ENCODE measurements at regions not wholly inside any gene's neighbourhood (a gene's known extent, or its start where the extent isn't known, plus 50 kb on each side); places are given as distances from the start of the nearest gene placed in this dataset.

DNA sequence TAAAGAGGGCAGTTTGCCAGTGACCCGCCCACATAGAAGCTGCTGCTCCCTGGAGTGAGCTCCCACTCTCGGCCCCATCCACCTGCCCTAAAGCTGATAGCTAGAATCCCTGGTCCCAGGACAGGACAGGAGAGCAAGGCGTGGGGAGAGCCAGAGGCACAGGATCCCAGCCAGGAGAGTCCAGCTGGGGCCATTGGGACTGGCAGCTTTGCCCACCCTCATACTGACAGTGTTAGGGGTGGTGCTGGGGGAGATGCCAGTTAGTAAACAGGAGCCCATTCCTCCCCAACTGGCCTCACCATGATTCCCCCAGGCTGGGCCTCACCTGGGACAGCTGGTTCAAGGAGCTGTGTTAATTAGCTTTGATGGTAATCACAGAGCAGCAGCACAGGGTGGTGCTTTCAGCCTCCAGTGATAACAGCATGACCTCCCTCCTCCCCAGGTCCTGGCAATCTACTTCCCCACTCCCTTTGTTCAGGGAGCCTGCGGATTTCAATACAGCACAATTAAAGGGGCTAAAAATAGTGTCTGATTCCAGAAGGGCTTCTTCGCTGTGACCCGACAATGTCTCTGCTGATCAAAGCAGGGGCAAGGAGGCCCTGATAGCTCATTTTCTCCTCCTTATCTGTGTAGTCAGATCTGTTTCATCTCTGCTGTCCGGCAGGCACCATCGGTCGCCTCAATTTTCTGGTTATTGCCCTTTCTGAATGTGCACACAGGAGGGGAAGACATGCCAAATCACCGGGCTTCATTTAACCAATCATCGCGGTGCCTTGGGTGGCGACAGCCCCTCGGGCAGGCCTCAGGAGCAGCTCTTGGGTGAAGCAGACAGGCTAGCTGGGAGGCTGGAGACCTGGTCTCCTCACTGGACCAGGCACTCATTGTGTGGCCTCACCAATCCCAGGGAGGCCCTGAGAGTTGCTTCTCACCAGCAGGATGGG, 119.9 kb upstream of the TEX51 start:
- 68% methylated on average over 14 of the region's 14 CpGs for WGBS
- H3K36me3 ChIP-seq (ENCODE audit: insufficient read depth): no peaks in the 10 kb centered on the region
- no peak overlapping the region for H3K4me3 ChIP-seq (ENCODE audit: low read depth, low read length)
- H3K27ac ChIP-seq (ENCODE audit: low read depth): no peak overlapping the region
- no peak for DNase-seq (ENCODE audit: extremely low spot score)
- H3K4me1 ChIP-seq (ENCODE audit: insufficient read depth): no peaks in the 10 kb centered on the region

DNA sequence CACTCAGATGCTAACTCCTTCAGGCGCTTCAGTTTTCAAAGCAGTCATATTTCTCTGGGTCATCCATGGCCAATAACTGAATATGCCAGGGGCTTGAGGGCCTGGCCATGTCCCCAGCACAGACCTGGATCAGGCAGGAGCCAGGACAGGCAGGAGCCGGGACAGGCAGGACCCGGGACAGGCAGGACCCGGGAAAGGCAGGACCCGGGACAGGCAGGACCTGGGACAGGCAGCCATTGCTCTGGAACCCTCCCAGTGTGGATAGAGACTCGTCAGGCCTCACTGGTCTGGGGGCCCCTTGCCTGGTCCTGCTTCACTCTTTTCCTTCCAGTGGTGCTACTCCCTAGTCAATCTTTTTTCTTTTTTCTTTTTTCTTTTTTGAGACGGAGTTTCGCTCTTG, 117.5 kb upstream of the TEX51 start:
- 82% methylated on average over 8 of the region's 8 CpGs for WGBS
- no peak for DNase-seq (ENCODE audit: extremely low spot score)
- Histone ChIP-seq H3K27ac (ENCODE audit: low read depth) (no peak overlapping the region), H3K4me3 (ENCODE audit: low read depth, low read length) (no peak overlapping the region), H3K4me1 (ENCODE audit: insufficient read depth) (no peaks in the 10 kb centered on the region), H3K36me3 (ENCODE audit: insufficient read depth) (no peaks in the 10 kb centered on the region)

DNA sequence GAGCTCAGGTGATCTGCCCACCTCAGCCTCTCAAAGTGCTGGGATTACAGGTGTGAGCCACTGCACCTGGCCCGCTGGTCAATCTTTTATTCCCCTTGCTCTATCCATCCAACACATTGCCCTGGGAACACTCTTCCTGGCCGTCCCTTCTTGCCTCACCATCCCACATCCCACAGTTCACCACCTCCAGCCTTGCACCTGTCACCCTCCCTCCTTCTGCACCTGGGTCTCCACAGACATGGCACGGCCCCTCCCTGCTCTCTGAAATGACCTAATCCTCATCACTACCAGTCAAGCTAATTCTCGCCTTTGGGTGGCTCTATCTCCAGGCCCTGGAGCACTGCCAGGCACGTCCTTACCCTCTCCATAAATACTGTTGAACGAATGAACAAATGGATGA, 116.9 kb upstream of the TEX51 start:
- 80% methylated on average over 6 of the region's 6 CpGs for WGBS
- H3K4me3 ChIP-seq (ENCODE audit: low read depth, low read length): no peak overlapping the region
- DNase-seq (ENCODE audit: extremely low spot score): no peak

DNA sequence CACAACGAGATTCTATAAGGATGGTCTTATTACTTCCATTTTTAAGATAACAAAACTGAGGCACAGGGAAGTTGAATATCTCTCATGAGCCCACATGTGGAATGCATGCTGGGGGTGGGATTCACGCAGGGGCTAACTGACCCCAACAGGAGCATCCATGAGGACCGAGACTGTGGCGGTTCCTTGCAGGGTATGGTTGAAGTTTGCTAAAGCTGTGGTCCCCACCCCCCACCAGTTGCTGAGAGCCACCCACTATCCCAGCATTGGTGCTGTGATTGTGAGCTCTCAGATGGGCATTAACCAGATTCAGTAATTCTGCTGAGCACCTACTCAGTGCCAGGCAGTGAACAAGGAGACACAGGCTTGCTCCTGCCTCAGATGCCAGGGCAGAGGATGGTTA, 116.0 kb upstream of the TEX51 start:
- no peak for DNase-seq (ENCODE audit: extremely low spot score)
- Histone ChIP-seq H3K4me3 (ENCODE audit: low read depth, low read length) (no peak overlapping the region), H3K27ac (ENCODE audit: low read depth) (no peak overlapping the region), H3K4me1 (ENCODE audit: insufficient read depth) (no peaks in the 10 kb centered on the region), H3K36me3 (ENCODE audit: insufficient read depth) (no peaks in the 10 kb centered on the region)
- WGBS: 84% methylated on average over 4 of the region's 4 CpGs

More for the DNA sequence above, 116.9 kb upstream of the TEX51 start:
- Histone ChIP-seq H3K36me3 (ENCODE audit: insufficient read depth) (no peaks in the 10 kb centered on the region), H3K4me1 (ENCODE audit: insufficient read depth) (no peaks in the 10 kb centered on the region), H3K27ac (ENCODE audit: low read depth) (no peak overlapping the region)

DNA sequence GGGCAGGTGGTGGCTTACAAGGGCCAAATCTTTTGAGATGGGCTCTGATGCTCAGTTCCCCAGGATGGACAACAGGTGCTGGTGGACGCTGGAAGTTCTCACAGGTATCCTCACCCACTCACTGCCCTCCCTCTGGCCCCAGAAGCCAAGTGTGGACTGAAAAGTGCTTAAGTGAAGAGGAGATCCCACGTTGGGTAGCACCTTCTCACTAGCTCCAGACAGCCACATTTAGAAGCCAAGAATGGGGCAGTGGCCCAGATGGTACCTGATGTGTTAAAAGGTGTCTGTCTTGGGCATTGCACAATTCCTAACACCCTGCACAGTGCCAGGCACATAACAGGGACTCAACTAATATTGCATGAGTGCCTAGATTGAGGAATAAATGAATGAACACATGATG, 115.3 kb upstream of the TEX51 start:
- H3K4me3 ChIP-seq (ENCODE audit: low read depth, low read length): no peak overlapping the region
- no peak overlapping the region for H3K27ac ChIP-seq (ENCODE audit: low read depth)
- no peak for DNase-seq (ENCODE audit: extremely low spot score)
- no peaks in the 10 kb centered on the region for H3K36me3 ChIP-seq (ENCODE audit: insufficient read depth)
- 66% methylated on average over 2 of the region's 2 CpGs for WGBS
- no peaks in the 10 kb centered on the region for H3K4me1 ChIP-seq (ENCODE audit: insufficient read depth)

DNA sequence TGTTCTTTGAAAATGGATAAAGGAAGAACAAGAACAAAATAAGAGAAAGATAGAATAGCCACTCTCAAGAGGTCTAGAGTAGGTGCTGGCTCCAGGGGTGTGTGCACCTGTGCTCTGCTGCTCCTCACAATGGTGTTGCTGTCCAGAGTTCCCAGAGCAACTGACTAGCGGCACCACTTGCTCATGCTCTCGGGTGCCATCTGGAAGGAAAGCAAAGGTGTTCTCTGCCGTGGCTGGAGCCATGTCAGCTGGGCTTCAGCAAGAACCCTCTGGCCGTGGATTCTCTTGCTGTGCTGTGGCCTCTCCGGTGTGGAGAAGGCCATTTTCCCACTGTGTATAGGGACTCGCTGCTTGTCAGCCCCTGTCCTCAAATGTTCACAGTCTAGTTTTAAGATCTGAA, 114.6 kb upstream of the TEX51 start:
- WGBS: 79% methylated on average over 6 of the region's 6 CpGs
- no peak for DNase-seq (ENCODE audit: extremely low spot score)
- no peaks in the 10 kb centered on the region for H3K36me3 ChIP-seq (ENCODE audit: insufficient read depth)

DNA sequence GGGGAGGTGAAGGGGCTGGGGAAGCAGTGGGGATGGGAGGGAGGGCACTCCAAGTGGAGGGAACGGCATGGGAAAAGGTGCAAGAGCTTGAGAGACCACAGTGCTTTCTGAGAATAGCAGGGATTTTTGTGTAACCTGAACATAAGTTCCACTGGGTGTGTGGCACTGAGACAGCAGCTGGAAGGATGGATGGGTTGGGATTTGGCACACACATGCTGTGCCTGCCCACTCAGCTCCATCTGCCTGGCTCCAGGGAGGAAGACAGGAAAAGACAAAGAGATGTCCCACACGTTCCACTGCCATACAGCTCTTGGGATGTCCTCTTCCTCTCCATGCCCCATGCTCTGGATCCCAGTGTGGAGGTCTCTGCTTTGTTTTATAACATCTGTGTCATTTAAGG, 114.1 kb upstream of the TEX51 start:
- H3K27ac ChIP-seq (ENCODE audit: low read depth): no peak overlapping the region
- WGBS: 74% methylated on average over 2 of the region's 2 CpGs
- H3K4me1 ChIP-seq (ENCODE audit: insufficient read depth): no peaks in the 10 kb centered on the region
- H3K4me3 ChIP-seq (ENCODE audit: low read depth, low read length): no peak overlapping the region
- H3K36me3 ChIP-seq (ENCODE audit: insufficient read depth): no peaks in the 10 kb centered on the region
- DNase-seq (ENCODE audit: extremely low spot score): no peak

More for the DNA sequence above, 114.6 kb upstream of the TEX51 start:
- Histone ChIP-seq H3K4me3 (ENCODE audit: low read depth, low read length) (no peak overlapping the region), H3K27ac (ENCODE audit: low read depth) (no peak overlapping the region), H3K4me1 (ENCODE audit: insufficient read depth) (no peaks in the 10 kb centered on the region)

DNA sequence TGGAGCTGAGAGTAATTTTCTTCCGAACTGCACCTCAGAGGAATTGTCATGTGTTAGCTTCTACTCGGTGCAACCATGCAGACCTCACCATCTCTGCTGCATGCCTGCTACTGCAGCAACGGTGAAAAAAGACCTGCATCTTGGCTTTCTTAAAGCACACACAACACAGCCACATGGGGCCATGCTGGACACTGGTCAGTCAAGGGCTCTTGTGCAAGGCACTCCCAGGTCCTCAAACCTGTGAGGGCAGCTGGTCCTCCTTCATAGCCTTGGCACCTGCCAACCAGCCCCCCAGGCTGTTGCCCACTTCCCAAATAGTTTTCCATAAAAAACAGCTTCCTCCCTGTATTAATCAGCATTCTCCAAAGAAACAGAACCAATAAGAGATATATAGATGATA, 113.5 kb upstream of the TEX51 start:
- WGBS: 90% methylated on average over 3 of the region's 3 CpGs
- Histone ChIP-seq H3K36me3 (ENCODE audit: insufficient read depth) (no peaks in the 10 kb centered on the region), H3K4me3 (ENCODE audit: low read depth, low read length) (no peak overlapping the region), H3K27ac (ENCODE audit: low read depth) (no peak overlapping the region), H3K4me1 (ENCODE audit: insufficient read depth) (no peaks in the 10 kb centered on the region)
- DNase-seq (ENCODE audit: extremely low spot score): no peak

DNA sequence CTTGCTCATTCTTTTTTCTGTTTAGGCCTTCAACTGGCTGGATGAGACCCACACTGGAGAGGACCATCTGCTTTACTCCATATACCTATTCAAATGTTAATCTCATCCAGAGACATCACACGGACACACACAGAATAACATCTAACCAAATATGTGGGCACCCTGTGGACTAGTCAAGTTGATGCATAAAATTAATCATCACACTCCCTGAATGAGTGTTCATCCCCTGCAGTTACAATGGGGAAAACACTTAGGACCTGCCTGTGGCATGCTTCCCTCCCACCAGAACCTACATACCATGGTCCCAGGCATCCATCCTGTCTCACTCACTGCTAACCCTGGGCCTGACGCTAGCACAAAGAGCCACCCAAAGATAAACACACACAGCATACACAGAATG, 112.8 kb upstream of the TEX51 start:
- H3K4me1 ChIP-seq (ENCODE audit: insufficient read depth): no peaks in the 10 kb centered on the region
- no peak for DNase-seq (ENCODE audit: extremely low spot score)
- 88% methylated on average over 2 of the region's 2 CpGs for WGBS
- H3K36me3 ChIP-seq (ENCODE audit: insufficient read depth): no peaks in the 10 kb centered on the region
- no peak overlapping the region for H3K4me3 ChIP-seq (ENCODE audit: low read depth, low read length)
- H3K27ac ChIP-seq (ENCODE audit: low read depth): no peak overlapping the region

DNA sequence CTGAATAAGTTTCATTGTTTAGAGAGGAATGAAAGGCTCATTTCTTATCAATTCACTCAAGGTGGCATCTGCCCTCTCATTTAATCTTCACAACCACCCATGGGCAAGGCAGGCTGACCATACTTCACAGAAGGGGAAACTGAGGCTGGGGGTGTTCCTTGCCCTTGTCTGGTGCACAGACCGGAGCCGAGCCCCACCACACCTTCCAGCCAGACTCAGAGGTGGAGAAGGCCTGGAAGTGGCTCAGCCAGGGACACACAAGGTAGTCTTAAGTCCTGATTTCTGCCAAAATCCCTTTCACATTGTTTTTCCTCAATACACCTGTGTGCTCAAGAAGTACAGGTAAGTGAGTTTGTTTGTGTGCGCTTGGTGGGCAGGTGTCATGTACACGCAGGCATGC, 111.9 kb upstream of the TEX51 start:
- Histone ChIP-seq H3K4me1 (ENCODE audit: insufficient read depth) (no peaks in the 10 kb centered on the region), H3K4me3 (ENCODE audit: low read depth, low read length) (no peak overlapping the region), H3K36me3 (ENCODE audit: insufficient read depth) (no peaks in the 10 kb centered on the region), H3K27ac (ENCODE audit: low read depth) (no peak overlapping the region)
- 96% methylated on average over 4 of the region's 4 CpGs for WGBS
- no peak for DNase-seq (ENCODE audit: extremely low spot score)

DNA sequence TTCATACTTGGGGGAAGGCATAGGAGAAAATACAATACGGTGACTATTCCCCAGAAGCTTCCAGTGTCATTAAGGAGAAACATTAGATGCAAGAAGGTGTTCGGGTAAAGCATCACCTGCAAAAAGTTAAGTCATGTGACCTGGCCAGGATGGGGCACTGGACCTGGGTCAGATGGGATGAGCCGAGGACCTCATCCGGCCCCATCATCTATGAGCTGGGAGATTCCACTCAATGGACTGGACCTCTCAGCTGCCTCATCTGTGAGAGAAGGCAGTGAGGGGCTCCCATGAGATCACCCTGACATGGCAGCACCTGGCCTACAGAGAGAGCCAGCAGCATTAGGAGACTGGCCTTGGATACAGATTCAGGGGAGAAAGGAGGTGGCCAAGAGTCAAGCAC, 111.4 kb upstream of the TEX51 start:
- WGBS: 92% methylated on average over 4 of the region's 4 CpGs

DNA sequence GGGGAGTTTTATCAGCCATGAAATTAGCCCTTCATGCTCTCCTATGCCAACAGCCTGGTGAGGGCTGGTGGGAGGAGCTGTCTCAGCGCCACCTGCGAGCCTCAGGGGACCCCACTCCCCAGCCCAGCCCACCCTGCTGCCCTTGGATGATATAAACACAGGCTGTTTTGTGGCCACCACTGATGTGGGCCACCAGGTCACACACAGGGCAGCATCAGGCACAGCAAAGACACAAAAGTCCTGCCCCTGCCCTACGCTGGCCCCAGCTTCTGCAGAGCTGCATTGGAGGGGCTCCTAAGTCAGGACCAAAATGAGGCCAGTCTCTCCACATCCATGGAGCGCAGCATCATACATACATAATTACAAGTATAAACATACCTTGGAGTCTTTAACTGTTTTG, 110.6 kb upstream of the TEX51 start:
- H3K36me3 ChIP-seq (ENCODE audit: insufficient read depth): no peaks in the 10 kb centered on the region
- WGBS: 64% methylated on average over 4 of the region's 4 CpGs
- no peak overlapping the region for H3K27ac ChIP-seq (ENCODE audit: low read depth)
- H3K4me3 ChIP-seq (ENCODE audit: low read depth, low read length): no peak overlapping the region
- no peak for DNase-seq (ENCODE audit: extremely low spot score)
- no peaks in the 10 kb centered on the region for H3K4me1 ChIP-seq (ENCODE audit: insufficient read depth)

More for the DNA sequence above, 111.4 kb upstream of the TEX51 start:
- Histone ChIP-seq H3K27ac (ENCODE audit: low read depth) (no peak overlapping the region), H3K4me3 (ENCODE audit: low read depth, low read length) (no peak overlapping the region), H3K36me3 (ENCODE audit: insufficient read depth) (no peaks in the 10 kb centered on the region), H3K4me1 (ENCODE audit: insufficient read depth) (no peaks in the 10 kb centered on the region)
- DNase-seq (ENCODE audit: extremely low spot score): no peak

DNA sequence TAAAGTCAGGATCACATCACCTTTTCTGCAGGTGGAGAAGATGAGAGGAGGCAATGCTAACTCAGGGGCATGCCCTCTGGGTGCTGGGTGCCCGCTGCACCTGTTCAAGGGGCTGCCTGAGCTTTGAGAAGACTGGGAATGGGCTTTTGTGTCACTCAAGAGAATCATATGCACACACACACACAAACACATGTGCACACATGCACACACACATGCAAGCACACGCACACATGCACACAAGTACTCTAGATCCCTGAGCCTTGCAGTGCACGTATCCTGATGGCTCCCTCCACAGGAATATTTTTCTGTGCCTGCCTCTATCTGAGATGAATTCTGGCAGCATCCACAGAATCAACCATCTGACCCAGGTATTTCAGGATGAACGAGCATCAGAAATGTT, 110.0 kb upstream of the TEX51 start:
- Histone ChIP-seq H3K4me1 (ENCODE audit: insufficient read depth) (no peaks in the 10 kb centered on the region), H3K27ac (ENCODE audit: low read depth) (no peak overlapping the region), H3K4me3 (ENCODE audit: low read depth, low read length) (no peak overlapping the region), H3K36me3 (ENCODE audit: insufficient read depth) (no peaks in the 10 kb centered on the region)
- DNase-seq (ENCODE audit: extremely low spot score): no peak
- 82% methylated on average over 4 of the region's 4 CpGs for WGBS

DNA sequence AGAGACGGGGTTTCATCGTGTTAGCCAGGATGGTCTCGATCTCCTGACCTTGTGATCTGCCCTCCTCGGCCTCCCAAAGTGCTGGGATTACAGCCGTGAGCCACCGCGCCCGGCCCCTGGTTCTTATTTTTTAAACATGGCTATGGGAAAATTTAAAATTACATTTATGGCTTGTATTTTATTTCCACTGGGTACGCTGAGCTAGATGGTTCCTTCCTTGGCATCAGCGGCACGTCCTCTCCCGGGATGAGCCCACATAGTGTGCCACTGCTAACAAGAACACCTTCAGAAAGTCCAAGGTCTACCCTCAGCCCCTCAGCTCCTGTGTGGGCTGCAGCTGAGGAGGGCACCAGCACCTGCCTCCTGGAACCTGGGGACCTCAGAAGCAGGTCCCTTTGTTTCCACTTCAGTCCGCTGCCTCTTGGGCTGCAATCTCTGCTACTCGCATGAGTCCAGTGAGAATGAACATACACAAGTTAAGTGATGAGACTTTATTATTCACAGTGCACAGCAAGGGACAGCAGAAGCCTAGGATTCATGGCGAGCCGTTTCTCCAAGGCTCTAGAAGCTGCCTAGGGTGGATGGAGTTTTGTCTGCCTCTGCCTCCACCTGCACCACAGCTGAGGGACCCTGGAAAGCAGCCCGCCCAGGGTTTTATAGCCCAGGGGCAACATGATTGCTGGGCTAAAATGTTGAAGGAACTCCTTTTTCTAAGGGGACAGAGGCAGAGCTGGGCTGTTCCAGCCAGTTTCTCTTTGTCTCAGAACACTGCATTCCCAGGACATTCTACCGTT, 107.5 kb upstream of the TEX51 start:
- no peak overlapping the region for H3K4me3 ChIP-seq (ENCODE audit: low read depth, low read length)
- WGBS: 90% methylated on average over 18 of the region's 18 CpGs
- H3K27ac ChIP-seq (ENCODE audit: low read depth): no peak overlapping the region
- DNase-seq (ENCODE audit: extremely low spot score): no peak
- no peaks in the 10 kb centered on the region for H3K4me1 ChIP-seq (ENCODE audit: insufficient read depth)
- no peaks in the 10 kb centered on the region for H3K36me3 ChIP-seq (ENCODE audit: insufficient read depth)
